ENCODE measurements at regions not wholly inside any gene's neighbourhood (a gene's known extent, or its start where the extent isn't known, plus 50 kb on each side); places are given as distances from the start of the nearest gene placed in this dataset.
"Not testable (repeated sequence)": the region's sequence is repeated elsewhere in the genome, so short reads cannot be mapped to it uniquely, and the experiment has no call there.

GRCh38 chr1:243010719-243011118, 244.4 kb downstream of the CEP170 start:
- not testable (repeated sequence) for TF ChIP-seq POLR2AphosphoS5 (IDR thresholded peaks at IDR 0.05; ENCODE audit: low read depth, low read length); POLR2A (IDR thresholded peaks at IDR 0.05; ENCODE audit: low read depth, low read length); TAF1 (IDR thresholded peaks at IDR 0.05; ENCODE audit: borderline replicate concordance, low read depth, low read length)
